ENCODE measurements at regions not wholly inside any gene's neighbourhood (a gene's known extent, or its start where the extent isn't known, plus 50 kb on each side); places are given as distances from the start of the nearest gene placed in this dataset.

- Histone ChIP-seq H2AFZ (no peak overlapping the region), H3K4me3 (no peak overlapping the region), H3F3A (ENCODE audit: insufficient read depth, low read depth) (no peaks in the 10 kb centered on the region), H3K4me2 (no peak overlapping the region), H3K79me2 (ENCODE audit: low read depth) (no peaks in the 10 kb centered on the region), H3K27ac (no peak overlapping the region), H3K9me3 (ENCODE audit: insufficient read depth, low read depth) (no peaks in the 10 kb centered on the region), H4K20me1 (ENCODE audit: insufficient read depth) (no peaks in the 10 kb centered on the region), H3K27me3 (ENCODE audit: insufficient read depth, low read depth) (no peaks in the 10 kb centered on the region), H3K4me1 (replicated peaks; ENCODE audit: insufficient read depth) (no peaks in the 10 kb centered on the region), H3K9me2 (ENCODE audit: insufficient read depth) (no peaks in the 10 kb centered on the region), H3K36me3 (ENCODE audit: low read depth) (no peaks in the 10 kb centered on the region)
- no TSS peak for BruUV-seq (replicated peaks)
- ChIA-PET CTCF (no interaction called here), POLR2A (ENCODE audit: unreplicated experiment) (no interaction called here)
- DNase-seq: no peak
- intact Hi-C loops (cut with micrococcal nuclease; ENCODE audit: unreplicated experiment): no loop called here
- no peak for TF ChIP-seq EZH2 (IDR thresholded peaks at IDR 0.05; ENCODE audit: low read depth)
- TF ChIP-seq, protein P1, sequence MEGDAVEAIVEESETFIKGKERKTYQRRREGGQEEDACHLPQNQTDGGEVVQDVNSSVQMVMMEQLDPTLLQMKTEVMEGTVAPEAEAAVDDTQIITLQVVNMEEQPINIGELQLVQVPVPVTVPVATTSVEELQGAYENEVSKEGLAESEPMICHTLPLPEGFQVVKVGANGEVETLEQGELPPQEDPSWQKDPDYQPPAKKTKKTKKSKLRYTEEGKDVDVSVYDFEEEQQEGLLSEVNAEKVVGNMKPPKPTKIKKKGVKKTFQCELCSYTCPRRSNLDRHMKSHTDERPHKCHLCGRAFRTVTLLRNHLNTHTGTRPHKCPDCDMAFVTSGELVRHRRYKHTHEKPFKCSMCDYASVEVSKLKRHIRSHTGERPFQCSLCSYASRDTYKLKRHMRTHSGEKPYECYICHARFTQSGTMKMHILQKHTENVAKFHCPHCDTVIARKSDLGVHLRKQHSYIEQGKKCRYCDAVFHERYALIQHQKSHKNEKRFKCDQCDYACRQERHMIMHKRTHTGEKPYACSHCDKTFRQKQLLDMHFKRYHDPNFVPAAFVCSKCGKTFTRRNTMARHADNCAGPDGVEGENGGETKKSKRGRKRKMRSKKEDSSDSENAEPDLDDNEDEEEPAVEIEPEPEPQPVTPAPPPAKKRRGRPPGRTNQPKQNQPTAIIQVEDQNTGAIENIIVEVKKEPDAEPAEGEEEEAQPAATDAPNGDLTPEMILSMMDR (conservative IDR thresholded peaks at IDR 0.05): no peak
These were observed 162.2 kb downstream of the C1orf94 start for GRCh38 chr1:34338871-34339270.

- ChIA-PET CTCF (no interaction called here), POLR2A (ENCODE audit: unreplicated experiment) (no interaction called here)
- Histone ChIP-seq H3K9me2 (ENCODE audit: insufficient read depth) (no peaks in the 10 kb centered on the region), H3K9me3 (ENCODE audit: insufficient read depth, low read depth) (no peaks in the 10 kb centered on the region), H4K20me1 (ENCODE audit: insufficient read depth) (no peaks in the 10 kb centered on the region), H3K27me3 (ENCODE audit: insufficient read depth, low read depth) (no peaks in the 10 kb centered on the region), H3K79me2 (ENCODE audit: low read depth) (no peaks in the 10 kb centered on the region), H3K27ac (no peak overlapping the region), H2AFZ (no peak overlapping the region), H3F3A (ENCODE audit: insufficient read depth, low read depth) (no peaks in the 10 kb centered on the region), H3K4me1 (replicated peaks; ENCODE audit: insufficient read depth) (no peaks in the 10 kb centered on the region), H3K4me3 (no peak overlapping the region), H3K36me3 (ENCODE audit: low read depth) (no peaks in the 10 kb centered on the region), H3K4me2 (no peak overlapping the region)
- TF ChIP-seq EZH2 (IDR thresholded peaks at IDR 0.05; ENCODE audit: low read depth): no peak
- TF ChIP-seq, protein P1 (conservative IDR thresholded peaks at IDR 0.05): no peak
- BruUV-seq (replicated peaks): no TSS peak
- intact Hi-C loops (cut with micrococcal nuclease; ENCODE audit: unreplicated experiment): no loop called here
- no peak for DNase-seq
These were observed 165.2 kb downstream of the C1orf94 start for GRCh38 chr1:34341896-34342295.

DNA sequence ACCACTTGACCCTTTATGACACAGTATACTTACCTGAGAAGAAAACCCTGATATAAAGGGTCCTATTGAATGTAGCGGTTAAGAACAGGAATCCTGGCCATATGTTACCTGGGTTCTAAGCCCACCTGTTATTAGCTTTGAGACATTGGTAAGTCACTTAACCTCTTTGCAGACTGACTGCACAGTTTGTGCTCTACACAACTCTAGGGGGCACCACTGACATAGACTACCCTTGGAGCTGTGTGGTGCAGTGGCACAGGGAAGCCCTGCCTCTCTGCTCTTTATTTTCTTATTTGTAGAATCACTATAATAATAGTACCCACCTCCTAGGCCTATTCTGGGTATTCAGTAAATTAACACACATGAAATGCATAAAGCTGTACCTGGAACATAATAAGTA, 165.6 kb downstream of the C1orf94 start:
- H3K79me2 ChIP-seq (ENCODE audit: low read depth): no peaks in the 10 kb centered on the region
- no peaks in the 10 kb centered on the region for H4K20me1 ChIP-seq (ENCODE audit: insufficient read depth)
- H3K9me3 ChIP-seq (ENCODE audit: insufficient read depth, low read depth): no peaks in the 10 kb centered on the region
- ChIA-PET CTCF (no interaction called here), POLR2A (ENCODE audit: unreplicated experiment) (no interaction called here)
- TF ChIP-seq EZH2 (IDR thresholded peaks at IDR 0.05; ENCODE audit: low read depth): no peak
- TF ChIP-seq, protein P1 (conservative IDR thresholded peaks at IDR 0.05): no peak
- H3K36me3 ChIP-seq (ENCODE audit: low read depth): no peaks in the 10 kb centered on the region
- intact Hi-C loops (cut with micrococcal nuclease; ENCODE audit: unreplicated experiment): no loop called here
- H3K4me2 ChIP-seq: no peak overlapping the region
- no peak overlapping the region for H2AFZ ChIP-seq
- H3K9me2 ChIP-seq (ENCODE audit: insufficient read depth): no peaks in the 10 kb centered on the region
- no peaks in the 10 kb centered on the region for H3F3A ChIP-seq (ENCODE audit: insufficient read depth, low read depth)
- DNase-seq: no peak
- H3K27ac ChIP-seq: no peak overlapping the region
- BruUV-seq (replicated peaks): no TSS peak
- no peak overlapping the region for H3K4me3 ChIP-seq
- H3K27me3 ChIP-seq (ENCODE audit: insufficient read depth, low read depth): no peaks in the 10 kb centered on the region
- no peaks in the 10 kb centered on the region for H3K4me1 ChIP-seq (replicated peaks; ENCODE audit: insufficient read depth)

Data from PC-9 (cell line).